SK-N-SH treated with all-trans-retinoic acid at 6 μM for 48 hours (cell line): ENCODE measurements at regions not wholly inside any gene's neighbourhood (a gene's known extent, or its start where the extent isn't known, plus 50 kb on each side); places are given as distances from the start of the nearest gene placed in this dataset.

Source experiments
- CSDC2 ChIP-seq: fragments of 250-450 bp; sonication (Bioruptor Pico); IDR thresholded peaks from 2 replicates; pipeline ENCODE4 v1.5.0; 2020; ENCODE audit warnings: mild to moderate bottlenecking, moderate library complexity
- ESRRG ChIP-seq: fragments of 250-450 bp; sonication (Bioruptor Pico); IDR thresholded peaks from 2 replicates; pipeline ENCODE4 v1.6.1; 2021; ENCODE audit warnings: mild to moderate bottlenecking
- GLIS3 ChIP-seq: fragments of 250-450 bp; sonication (Bioruptor Pico); IDR thresholded peaks from 2 replicates; pipeline ENCODE4 v1.5.0; 2020; ENCODE audit warnings: mild to moderate bottlenecking, moderate library complexity
- ISL1 ChIP-seq: fragments of 250-450 bp; sonication (Bioruptor Pico); IDR thresholded peaks from 2 replicates; pipeline ENCODE4 v2.1.2; 2022; ENCODE audit warnings: mild to moderate bottlenecking, moderate library complexity
- OSR1 ChIP-seq: fragments of 250-450 bp; sonication (Bioruptor Pico); IDR thresholded peaks from 2 replicates; pipeline ENCODE4 v1.8.0; 2022; ENCODE audit warnings: moderate library complexity, mild to moderate bottlenecking, inconsistent platforms
- PATZ1 ChIP-seq: fragments of 250-450 bp; sonication (Bioruptor Pico); IDR thresholded peaks from 2 replicates; pipeline ENCODE4 v1.8.0; 2020; ENCODE audit warnings: mild to moderate bottlenecking, moderate library complexity, borderline replicate concordance
- PPARA ChIP-seq: fragments of 250-450 bp; sonication (Bioruptor Pico); IDR thresholded peaks from 2 replicates; pipeline ENCODE4 v1.5.0; 2020; ENCODE audit warnings: mild to moderate bottlenecking, borderline replicate concordance
- RARB ChIP-seq: fragments of 250-450 bp; sonication (Bioruptor Pico); IDR thresholded peaks from 2 replicates; pipeline ENCODE4 v1.8.0; 2021; ENCODE audit warnings: mild to moderate bottlenecking, moderate library complexity
- SNAI2 ChIP-seq: fragments of 250-450 bp; sonication (Bioruptor Pico); IDR thresholded peaks from 2 replicates; pipeline ENCODE4 v1.5.0; 2020; ENCODE audit warnings: mild to moderate bottlenecking, moderate library complexity
- TCF4 ChIP-seq: fragments of 250-450 bp; sonication (Bioruptor Pico); IDR thresholded peaks from 2 replicates; pipeline ENCODE4 v1.8.0; 2021; ENCODE audit warnings: mild to moderate bottlenecking, moderate library complexity, borderline replicate concordance
- TOX ChIP-seq: fragments of 250-450 bp; sonication (Bioruptor Pico); IDR thresholded peaks from 2 replicates; pipeline ENCODE4 v1.8.0; 2021; ENCODE audit warnings: mild to moderate bottlenecking, moderate library complexity, borderline replicate concordance
- ZNF70 ChIP-seq: fragments of 450-650 bp; formaldehyde crosslinking; IDR thresholded peaks from 2 replicates; pipeline ENCODE4 v1.5.0; 2020; ENCODE audit warnings: mild to moderate bottlenecking, moderate library complexity
- ZNF8 ChIP-seq: fragments of 450-650 bp; formaldehyde crosslinking; IDR thresholded peaks from 2 replicates; pipeline ENCODE4 v1.5.0; 2020; ENCODE audit warnings: mild to moderate bottlenecking, moderate library complexity
- TF ChIP-seq, protein P1 (sequence below): fragments of 250-450 bp; sonication (Bioruptor Pico); IDR thresholded peaks from 2 replicates; pipeline ENCODE4 v1.5.1; 2021; ENCODE audit warnings: mild to moderate bottlenecking, moderate library complexity

DNA sequence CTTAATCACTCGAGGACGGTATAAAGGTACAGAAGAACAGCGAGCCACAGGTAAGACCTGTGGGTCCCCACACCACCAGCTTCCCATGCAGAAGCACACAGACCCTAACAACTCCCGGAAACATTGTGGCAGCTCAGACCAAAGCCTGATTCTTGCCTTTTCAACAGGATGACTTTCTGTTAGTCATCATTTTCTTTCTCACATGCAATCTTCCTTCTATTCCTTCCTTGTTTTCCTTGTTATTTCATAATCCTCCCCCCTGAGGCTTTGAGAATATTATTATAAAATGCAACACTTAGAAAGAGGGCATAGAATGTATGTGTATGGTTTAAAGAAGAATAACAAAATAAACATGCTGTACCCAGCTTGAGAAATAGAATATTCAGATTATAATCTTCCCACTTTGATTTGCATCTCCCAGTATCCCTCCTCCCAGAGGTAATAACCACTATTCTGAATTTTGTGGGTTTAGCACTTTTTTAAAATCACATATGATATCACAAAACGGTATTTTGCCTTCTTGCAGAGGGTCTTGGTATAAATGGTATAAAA is 100.9 kb downstream of the FHDC1 start:
- TF ChIP-seq SNAI2 (CRISPR knock-in tag) = no peak
- no peak for TF ChIP-seq ISL1 (CRISPR knock-in tag)
- TF ChIP-seq TCF4 (CRISPR knock-in tag) = no peak
- no peak for TF ChIP-seq PPARA (CRISPR knock-in tag)
- TF ChIP-seq ZNF70 (CRISPR knock-in tag) = no peak
- TF ChIP-seq RARB (CRISPR knock-in tag) = no peak
- no peak for TF ChIP-seq ZNF8 (CRISPR knock-in tag)
- no peak for TF ChIP-seq TOX (CRISPR knock-in tag)
- TF ChIP-seq, protein P1, sequence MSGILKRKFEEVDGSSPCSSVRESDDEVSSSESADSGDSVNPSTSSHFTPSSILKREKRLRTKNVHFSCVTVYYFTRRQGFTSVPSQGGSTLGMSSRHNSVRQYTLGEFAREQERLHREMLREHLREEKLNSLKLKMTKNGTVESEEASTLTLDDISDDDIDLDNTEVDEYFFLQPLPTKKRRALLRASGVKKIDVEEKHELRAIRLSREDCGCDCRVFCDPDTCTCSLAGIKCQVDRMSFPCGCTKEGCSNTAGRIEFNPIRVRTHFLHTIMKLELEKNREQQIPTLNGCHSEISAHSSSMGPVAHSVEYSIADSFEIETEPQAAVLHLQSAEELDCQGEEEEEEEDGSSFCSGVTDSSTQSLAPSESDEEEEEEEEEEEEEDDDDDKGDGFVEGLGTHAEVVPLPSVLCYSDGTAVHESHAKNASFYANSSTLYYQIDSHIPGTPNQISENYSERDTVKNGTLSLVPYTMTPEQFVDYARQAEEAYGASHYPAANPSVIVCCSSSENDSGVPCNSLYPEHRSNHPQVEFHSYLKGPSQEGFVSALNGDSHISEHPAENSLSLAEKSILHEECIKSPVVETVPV (CRISPR knock-in tag) = no peak
- TF ChIP-seq ESRRG (CRISPR knock-in tag) = no peak
- TF ChIP-seq GLIS3 (CRISPR knock-in tag) = no peak
- TF ChIP-seq PATZ1 (CRISPR knock-in tag) = no peak
- no peak for TF ChIP-seq CSDC2 (CRISPR knock-in tag)
- no peak for TF ChIP-seq OSR1 (CRISPR knock-in tag)
